Liver (tissue), 3 donors: ENCODE measurements at regions not wholly inside any gene's neighbourhood (a gene's known extent, or its start where the extent isn't known, plus 50 kb on each side); places are given as distances from the start of the nearest gene placed in this dataset.

ENCODE experiments used
- GABPA ChIP-seq, 2 donors: IDR thresholded peaks in 1 of 2; conservative IDR thresholded peaks in 1 of 2; 2 replicates each; pipeline ENCODE4 v1.6.1; 2016; ENCODE audit warnings: antibody characterized with exemption in 2 of 2, mild to moderate bottlenecking in 1 of 2, moderate library complexity in 1 of 2
- HNF4A ChIP-seq, 2 donors: conservative IDR thresholded peaks; 2 replicates each; pipeline ENCODE4 v1.6.1; 2016; ENCODE audit warnings: antibody characterized with exemption in 2 of 2, mild to moderate bottlenecking in 2 of 2
- JUND ChIP-seq, 2 donors: IDR thresholded peaks; 2 replicates each; pipeline ENCODE4 v1.6.1; 2016; ENCODE audit warnings: antibody characterized with exemption in 2 of 2
- MAX ChIP-seq: IDR thresholded peaks from 2 replicates; pipeline ENCODE4 v1.6.1; 2016; ENCODE audit warnings: antibody characterized with exemption
- NR2F2 ChIP-seq: IDR thresholded peaks from 2 replicates; pipeline ENCODE4 v1.6.1; 2016; ENCODE audit warnings: antibody characterized with exemption
- RAD21 ChIP-seq, 2 donors: IDR thresholded peaks; 2 replicates each; pipeline ENCODE4 v1.6.1; 2016; ENCODE audit warnings: antibody characterized with exemption in 2 of 2, mild to moderate bottlenecking in 2 of 2
- RXRA ChIP-seq, 2 donors: IDR thresholded peaks; 2 replicates each; pipeline ENCODE4 v1.6.1; 2017 to 2018; ENCODE audit warnings: antibody characterized with exemption in 2 of 2, mild to moderate bottlenecking in 1 of 2
- SP1 ChIP-seq: IDR thresholded peaks from 2 replicates; pipeline ENCODE4 v1.6.1; 2018; ENCODE audit warnings: antibody characterized with exemption, mild to moderate bottlenecking
- TAF1 ChIP-seq: conservative IDR thresholded peaks from 2 replicates; pipeline ENCODE4 v1.6.1; 2016; ENCODE audit warnings: antibody characterized with exemption, mild to moderate bottlenecking
- TF ChIP-seq, protein P1 (sequence below): fragments of 150-350 bp; IDR thresholded peaks from 2 replicates; pipeline ENCODE4 v1.5.1; 2017; ENCODE audit warnings: improper control_type of control experiment, low read depth, low read length; ENCODE audit not compliant: missing input control
- TF ChIP-seq, protein P2 (sequence below): IDR thresholded peaks from 2 replicates; pipeline ENCODE4 v1.6.1; 2016; ENCODE audit warnings: antibody characterized with exemption
- TF ChIP-seq, protein P3 (sequence below): IDR thresholded peaks from 2 replicates; pipeline ENCODE4 v1.6.1; 2016; ENCODE audit warnings: antibody characterized with exemption, mild to moderate bottlenecking
- donor health status: healthy.
- donor health status: healthy.

- TF ChIP-seq RAD21 (IDR thresholded peaks at IDR 0.05) (no peak), TAF1 (no peak), MAX (no peak), JUND (IDR thresholded peaks at IDR 0.05) (no peak), GABPA (IDR thresholded peaks at IDR 0.05 in 1 of 2, conservative IDR thresholded peaks at IDR 0.05 in 1 of 2) (no peak), NR2F2 (no peak), SP1 (no peak), HNF4A (conservative IDR thresholded peaks at IDR 0.05) (no peak), RXRA (IDR thresholded peaks at IDR 0.05) (no peak)
- TF ChIP-seq, protein P1, sequence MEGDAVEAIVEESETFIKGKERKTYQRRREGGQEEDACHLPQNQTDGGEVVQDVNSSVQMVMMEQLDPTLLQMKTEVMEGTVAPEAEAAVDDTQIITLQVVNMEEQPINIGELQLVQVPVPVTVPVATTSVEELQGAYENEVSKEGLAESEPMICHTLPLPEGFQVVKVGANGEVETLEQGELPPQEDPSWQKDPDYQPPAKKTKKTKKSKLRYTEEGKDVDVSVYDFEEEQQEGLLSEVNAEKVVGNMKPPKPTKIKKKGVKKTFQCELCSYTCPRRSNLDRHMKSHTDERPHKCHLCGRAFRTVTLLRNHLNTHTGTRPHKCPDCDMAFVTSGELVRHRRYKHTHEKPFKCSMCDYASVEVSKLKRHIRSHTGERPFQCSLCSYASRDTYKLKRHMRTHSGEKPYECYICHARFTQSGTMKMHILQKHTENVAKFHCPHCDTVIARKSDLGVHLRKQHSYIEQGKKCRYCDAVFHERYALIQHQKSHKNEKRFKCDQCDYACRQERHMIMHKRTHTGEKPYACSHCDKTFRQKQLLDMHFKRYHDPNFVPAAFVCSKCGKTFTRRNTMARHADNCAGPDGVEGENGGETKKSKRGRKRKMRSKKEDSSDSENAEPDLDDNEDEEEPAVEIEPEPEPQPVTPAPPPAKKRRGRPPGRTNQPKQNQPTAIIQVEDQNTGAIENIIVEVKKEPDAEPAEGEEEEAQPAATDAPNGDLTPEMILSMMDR, result no peak
- TF ChIP-seq, protein P2, sequence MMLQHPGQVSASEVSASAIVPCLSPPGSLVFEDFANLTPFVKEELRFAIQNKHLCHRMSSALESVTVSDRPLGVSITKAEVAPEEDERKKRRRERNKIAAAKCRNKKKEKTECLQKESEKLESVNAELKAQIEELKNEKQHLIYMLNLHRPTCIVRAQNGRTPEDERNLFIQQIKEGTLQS, result no peak
- TF ChIP-seq, protein P3, sequence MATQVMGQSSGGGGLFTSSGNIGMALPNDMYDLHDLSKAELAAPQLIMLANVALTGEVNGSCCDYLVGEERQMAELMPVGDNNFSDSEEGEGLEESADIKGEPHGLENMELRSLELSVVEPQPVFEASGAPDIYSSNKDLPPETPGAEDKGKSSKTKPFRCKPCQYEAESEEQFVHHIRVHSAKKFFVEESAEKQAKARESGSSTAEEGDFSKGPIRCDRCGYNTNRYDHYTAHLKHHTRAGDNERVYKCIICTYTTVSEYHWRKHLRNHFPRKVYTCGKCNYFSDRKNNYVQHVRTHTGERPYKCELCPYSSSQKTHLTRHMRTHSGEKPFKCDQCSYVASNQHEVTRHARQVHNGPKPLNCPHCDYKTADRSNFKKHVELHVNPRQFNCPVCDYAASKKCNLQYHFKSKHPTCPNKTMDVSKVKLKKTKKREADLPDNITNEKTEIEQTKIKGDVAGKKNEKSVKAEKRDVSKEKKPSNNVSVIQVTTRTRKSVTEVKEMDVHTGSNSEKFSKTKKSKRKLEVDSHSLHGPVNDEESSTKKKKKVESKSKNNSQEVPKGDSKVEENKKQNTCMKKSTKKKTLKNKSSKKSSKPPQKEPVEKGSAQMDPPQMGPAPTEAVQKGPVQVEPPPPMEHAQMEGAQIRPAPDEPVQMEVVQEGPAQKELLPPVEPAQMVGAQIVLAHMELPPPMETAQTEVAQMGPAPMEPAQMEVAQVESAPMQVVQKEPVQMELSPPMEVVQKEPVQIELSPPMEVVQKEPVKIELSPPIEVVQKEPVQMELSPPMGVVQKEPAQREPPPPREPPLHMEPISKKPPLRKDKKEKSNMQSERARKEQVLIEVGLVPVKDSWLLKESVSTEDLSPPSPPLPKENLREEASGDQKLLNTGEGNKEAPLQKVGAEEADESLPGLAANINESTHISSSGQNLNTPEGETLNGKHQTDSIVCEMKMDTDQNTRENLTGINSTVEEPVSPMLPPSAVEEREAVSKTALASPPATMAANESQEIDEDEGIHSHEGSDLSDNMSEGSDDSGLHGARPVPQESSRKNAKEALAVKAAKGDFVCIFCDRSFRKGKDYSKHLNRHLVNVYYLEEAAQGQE, result no peak
Measured at GRCh38 chr9:81156381-81156780, 533.0 kb downstream of the TLE1 start.
